PFSK-1 (cell line): ENCODE measurements at regions not wholly inside any gene's neighbourhood (a gene's known extent, or its start where the extent isn't known, plus 50 kb on each side); places are given as distances from the start of the nearest gene placed in this dataset.

Source experiments
- FOXP2 ChIP-seq: optimal IDR thresholded peaks from 2 replicates; pipeline ENCODE3; 2011; ENCODE audit warnings: borderline replicate concordance, control low read depth, inconsistent platforms; ENCODE audit not compliant: insufficient read depth; ENCODE audit errors: extremely low read length, extremely low read depth
- POLR2AphosphoS5 ChIP-seq: IDR thresholded peaks from 2 replicates; pipeline ENCODE4 v1.6.1; 2012; ENCODE audit warnings: low read depth, mild to moderate bottlenecking, control low read depth, low read length, moderate library complexity
- SIN3A ChIP-seq: IDR thresholded peaks from 2 replicates; pipeline ENCODE4 v1.6.1; 2012; ENCODE audit warnings: mild to moderate bottlenecking, low read length, moderate library complexity, borderline replicate concordance; ENCODE audit not compliant: insufficient read depth
- TAF1 ChIP-seq: IDR thresholded peaks from 2 replicates; pipeline ENCODE4 v1.6.1; 2012; ENCODE audit warnings: low read length, control low read depth, borderline replicate concordance; ENCODE audit not compliant: insufficient read depth
- TF ChIP-seq, protein P1 (sequence below), 2 experiments: IDR thresholded peaks; 2 replicates each; pipeline versions ENCODE4 v1.6.1 to v1.8.0; 2011 to 2012; ENCODE audit warnings: low read depth in 2 of 2, low read length in 2 of 2, control low read depth in 1 of 2, inconsistent platforms in 1 of 2, mild to moderate bottlenecking in 1 of 2, moderate library complexity in 1 of 2; ENCODE audit not compliant: insufficient read depth in 1 of 2

DNA sequence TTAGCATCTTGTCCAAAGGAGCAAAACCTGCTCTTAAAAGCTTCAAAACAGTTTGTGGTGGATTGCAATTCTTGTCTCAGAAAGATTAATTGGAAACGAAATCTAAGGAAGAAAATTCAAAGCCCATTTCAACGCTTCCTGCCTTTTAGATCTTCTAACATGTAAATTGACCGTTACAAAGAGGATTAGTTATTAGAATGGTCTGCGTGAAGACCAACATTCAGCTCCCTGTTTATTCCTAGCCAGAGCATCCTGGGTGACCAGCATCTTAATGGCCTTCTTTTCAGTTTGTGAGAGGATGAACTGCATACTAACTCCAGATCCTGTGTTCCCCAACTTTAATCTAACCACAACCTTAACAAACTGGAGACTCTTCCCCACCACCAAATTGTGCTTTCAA is 109.9 kb upstream of the SLC1A3 start:
- TF ChIP-seq POLR2AphosphoS5 (no peak), SIN3A (no peak), FOXP2 (no peak), TAF1 (no peak)
- TF ChIP-seq, protein P1, sequence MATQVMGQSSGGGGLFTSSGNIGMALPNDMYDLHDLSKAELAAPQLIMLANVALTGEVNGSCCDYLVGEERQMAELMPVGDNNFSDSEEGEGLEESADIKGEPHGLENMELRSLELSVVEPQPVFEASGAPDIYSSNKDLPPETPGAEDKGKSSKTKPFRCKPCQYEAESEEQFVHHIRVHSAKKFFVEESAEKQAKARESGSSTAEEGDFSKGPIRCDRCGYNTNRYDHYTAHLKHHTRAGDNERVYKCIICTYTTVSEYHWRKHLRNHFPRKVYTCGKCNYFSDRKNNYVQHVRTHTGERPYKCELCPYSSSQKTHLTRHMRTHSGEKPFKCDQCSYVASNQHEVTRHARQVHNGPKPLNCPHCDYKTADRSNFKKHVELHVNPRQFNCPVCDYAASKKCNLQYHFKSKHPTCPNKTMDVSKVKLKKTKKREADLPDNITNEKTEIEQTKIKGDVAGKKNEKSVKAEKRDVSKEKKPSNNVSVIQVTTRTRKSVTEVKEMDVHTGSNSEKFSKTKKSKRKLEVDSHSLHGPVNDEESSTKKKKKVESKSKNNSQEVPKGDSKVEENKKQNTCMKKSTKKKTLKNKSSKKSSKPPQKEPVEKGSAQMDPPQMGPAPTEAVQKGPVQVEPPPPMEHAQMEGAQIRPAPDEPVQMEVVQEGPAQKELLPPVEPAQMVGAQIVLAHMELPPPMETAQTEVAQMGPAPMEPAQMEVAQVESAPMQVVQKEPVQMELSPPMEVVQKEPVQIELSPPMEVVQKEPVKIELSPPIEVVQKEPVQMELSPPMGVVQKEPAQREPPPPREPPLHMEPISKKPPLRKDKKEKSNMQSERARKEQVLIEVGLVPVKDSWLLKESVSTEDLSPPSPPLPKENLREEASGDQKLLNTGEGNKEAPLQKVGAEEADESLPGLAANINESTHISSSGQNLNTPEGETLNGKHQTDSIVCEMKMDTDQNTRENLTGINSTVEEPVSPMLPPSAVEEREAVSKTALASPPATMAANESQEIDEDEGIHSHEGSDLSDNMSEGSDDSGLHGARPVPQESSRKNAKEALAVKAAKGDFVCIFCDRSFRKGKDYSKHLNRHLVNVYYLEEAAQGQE (IDR thresholded peaks at IDR 0.05; ENCODE audit: insufficient read depth in 1 of 2, low read depth in 2 of 2, low read length in 2 of 2): no peak

DNA sequence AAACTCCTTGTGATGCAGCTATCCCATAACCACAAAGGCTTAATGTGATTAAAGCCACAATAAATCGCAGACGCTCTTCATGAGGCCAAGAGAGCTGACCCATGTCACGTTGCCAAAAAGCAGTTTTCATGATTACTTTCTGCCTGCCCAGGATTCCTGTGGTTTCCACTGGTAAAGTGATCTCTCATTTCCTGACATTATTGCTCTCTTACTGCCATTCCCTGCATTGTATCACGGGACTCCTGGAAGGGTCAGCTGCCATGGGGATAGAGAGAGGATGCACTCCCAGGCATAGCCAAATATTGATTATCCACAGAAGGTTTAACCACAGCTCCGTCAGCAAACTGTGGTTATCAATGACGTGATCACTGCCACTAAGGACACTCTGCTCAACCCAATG is 103.8 kb upstream of the SLC1A3 start:
- 0 out of 2 replicates have a peak, but pooled peaks have one; percentile 35 for TF ChIP-seq TAF1
- no peak for TF ChIP-seq FOXP2
- TF ChIP-seq SIN3A: peak; percentile 55; the same call in 1 of the 2 replicates
- TF ChIP-seq POLR2AphosphoS5: peak; percentile 25; the same call in 1 of the 2 replicates
- TF ChIP-seq, protein P1 (IDR thresholded peaks at IDR 0.05; ENCODE audit: insufficient read depth in 1 of 2, low read depth in 2 of 2, low read length in 2 of 2): peak in 1 of 2 experiments; percentile 71; a peak in 1 of 4 replicates

DNA sequence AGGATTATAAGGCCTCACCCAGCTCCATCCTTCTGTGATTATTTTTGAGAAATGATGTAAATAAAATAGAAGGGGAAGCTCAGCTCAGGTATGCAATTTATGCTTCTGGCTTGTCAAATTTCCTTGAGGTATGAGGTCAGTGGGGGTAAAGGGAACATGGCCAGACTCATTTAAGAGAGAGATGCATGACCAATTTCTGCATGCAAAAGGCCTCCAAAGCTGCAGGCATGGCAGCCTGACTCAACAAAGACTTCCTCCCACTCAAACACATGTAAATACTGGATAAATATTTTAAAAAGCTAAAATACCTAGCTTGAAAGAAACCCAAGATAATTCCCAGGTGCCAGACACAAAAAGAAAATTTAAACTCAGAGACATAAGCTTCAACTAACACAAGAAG is 101.4 kb upstream of the SLC1A3 start:
- TF ChIP-seq TAF1 (no peak), SIN3A (no peak)
- TF ChIP-seq, protein P1 (IDR thresholded peaks at IDR 0.05; ENCODE audit: insufficient read depth in 1 of 2, low read depth in 2 of 2, low read length in 2 of 2): no peak

DNA sequence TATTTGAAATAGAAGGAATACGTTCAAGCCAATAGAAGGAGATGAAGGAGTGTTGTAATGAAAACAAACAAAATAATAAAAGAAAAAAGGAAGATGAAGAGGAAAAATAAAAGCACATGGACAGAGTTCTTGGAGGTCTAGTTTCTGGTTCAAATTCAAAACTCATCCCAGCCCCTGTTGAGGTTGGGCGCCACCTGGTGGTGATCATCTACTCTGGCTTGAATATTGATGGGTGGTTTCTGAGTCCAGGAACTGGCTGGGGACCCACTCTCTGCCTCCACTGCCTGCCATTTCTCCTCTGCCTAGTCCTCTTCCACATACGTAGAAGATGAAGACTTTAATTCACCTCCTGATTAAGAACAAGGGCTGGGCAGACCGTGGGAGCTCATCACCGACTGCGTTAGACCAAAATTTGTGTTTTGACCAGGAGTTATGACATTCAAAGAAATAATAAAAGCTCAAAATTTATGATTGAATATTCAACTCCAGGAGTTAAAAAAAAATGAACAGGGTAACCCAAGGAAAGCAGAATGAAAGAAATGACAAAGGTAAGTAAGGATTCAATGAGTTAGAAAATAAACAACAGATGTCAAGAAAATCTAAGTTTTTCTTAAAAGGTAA is 99.0 kb upstream of the SLC1A3 start:
- no peak for TF ChIP-seq SIN3A

DNA sequence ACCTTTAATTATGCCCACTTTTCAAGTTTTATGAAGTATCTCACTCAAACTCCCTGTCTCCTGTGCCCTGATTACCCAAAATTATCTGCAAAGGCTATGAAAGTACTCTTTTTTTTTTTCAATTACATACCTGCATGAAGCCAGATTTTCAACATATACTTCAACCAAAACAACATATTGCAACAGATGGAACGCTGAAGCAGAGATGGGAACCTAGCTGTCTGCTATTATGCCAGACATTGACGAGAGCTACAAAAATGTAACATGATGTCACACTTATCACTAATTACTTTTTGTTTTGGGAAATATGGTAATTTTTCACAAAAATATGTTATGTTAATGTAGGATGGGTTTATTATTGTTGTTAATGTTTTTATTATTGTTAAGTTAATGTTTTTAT is 86.5 kb upstream of the SLC1A3 start:
- TF ChIP-seq, protein P1 (IDR thresholded peaks at IDR 0.05; ENCODE audit: insufficient read depth in 1 of 2, low read depth in 2 of 2, low read length in 2 of 2): no peak
- no peak for TF ChIP-seq POLR2AphosphoS5
- TF ChIP-seq SIN3A: no peak
- no peak for TF ChIP-seq TAF1
- no peak for TF ChIP-seq FOXP2

DNA sequence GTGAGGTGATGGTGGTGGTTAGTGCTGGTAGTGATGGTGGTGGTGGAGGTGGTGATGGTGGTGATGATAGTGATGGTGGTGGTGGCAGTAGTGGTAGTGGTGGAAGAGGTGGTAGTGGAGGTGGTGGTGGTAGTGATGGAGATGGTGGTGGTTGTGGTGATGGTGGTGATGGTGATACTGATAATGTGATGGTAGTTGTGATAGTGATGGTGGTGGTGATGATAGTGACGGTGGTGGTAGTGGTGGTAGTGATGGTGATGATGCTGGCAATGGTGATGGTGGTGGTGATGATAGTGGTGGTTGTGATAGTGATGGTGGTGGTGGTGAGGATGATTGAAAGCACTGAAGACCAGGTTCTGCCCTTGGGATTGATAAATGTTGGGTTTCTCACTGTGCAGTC is 85.2 kb upstream of the SLC1A3 start:
- TF ChIP-seq SIN3A (no peak), FOXP2 (no peak), TAF1 (no peak), POLR2AphosphoS5 (no peak)
- TF ChIP-seq, protein P1 (IDR thresholded peaks at IDR 0.05; ENCODE audit: insufficient read depth in 1 of 2, low read depth in 2 of 2, low read length in 2 of 2): no peak
